BLaER1 (cell line): ENCODE measurements at regions not wholly inside any gene's neighbourhood (a gene's known extent, or its start where the extent isn't known, plus 50 kb on each side); places are given as distances from the start of the nearest gene placed in this dataset.

ENCODE experiments used
- H3K27ac ChIP-seq: shearing (Covaris generic); formaldehyde crosslinking; 2 replicates; pipeline ENCODE4 v1.8.1; 2022
- H3K27me3 ChIP-seq: shearing (Covaris generic); formaldehyde crosslinking; 2 replicates; pipeline ENCODE4 v1.8.1; 2022
- H3K36me3 ChIP-seq: shearing (Covaris generic); formaldehyde crosslinking; 2 replicates; pipeline ENCODE4 v1.8.1; 2022
- H3K4me1 ChIP-seq: shearing (Covaris generic); formaldehyde crosslinking; 2 replicates; pipeline ENCODE4 v1.8.1; 2022
- H3K4me2 ChIP-seq: shearing (Covaris generic); formaldehyde crosslinking; 2 replicates; pipeline ENCODE4 v1.8.1; 2022
- H3K4me3 ChIP-seq: shearing (Covaris generic); formaldehyde crosslinking; 2 replicates; pipeline ENCODE4 v1.8.1; 2022
- H3K9ac ChIP-seq: shearing (Covaris generic); formaldehyde crosslinking; 2 replicates; pipeline ENCODE4 v1.8.1; 2022
- H3K9me3 ChIP-seq: shearing (Covaris generic); formaldehyde crosslinking; 2 replicates; pipeline ENCODE4 v1.8.1; 2022
- H4K20me1 ChIP-seq: shearing (Covaris generic); formaldehyde crosslinking; 2 replicates; pipeline ENCODE4 v1.8.1; 2022
- Cebpa-rat ChIP-seq: shearing (Covaris generic); IDR thresholded peaks from 2 replicates; pipeline ENCODE4 v1.8.1; 2022

DNA sequence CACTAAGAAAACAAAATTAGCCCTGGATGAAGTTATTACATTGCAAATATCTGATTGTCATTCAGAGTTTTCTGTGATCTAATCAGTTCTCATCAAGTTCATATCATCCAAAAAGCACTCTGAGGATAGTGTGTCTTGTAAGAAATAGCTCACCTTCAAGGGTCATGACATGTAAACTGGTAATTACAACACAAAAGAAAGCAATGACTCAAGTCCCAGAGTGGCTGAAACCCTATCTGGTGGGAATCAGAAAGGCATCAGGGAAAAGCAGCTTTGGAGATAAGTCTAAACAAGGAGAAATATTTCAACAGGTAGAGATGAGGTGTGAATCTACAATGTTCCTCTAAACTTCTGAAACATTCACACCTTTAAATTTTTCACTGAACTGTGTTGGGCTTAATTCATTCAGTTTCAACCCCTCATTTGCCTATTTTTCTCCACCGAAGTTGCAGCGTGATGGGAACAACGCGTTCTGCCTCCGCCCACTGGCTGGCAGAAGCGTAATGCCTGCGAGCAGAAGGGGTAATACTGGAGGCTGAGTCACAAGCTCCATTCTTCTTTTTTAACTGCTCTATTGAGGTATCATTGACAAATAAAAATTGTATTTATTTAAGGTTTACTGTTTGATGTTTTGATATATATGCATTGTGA lies 155.2 kb upstream of the IPO5 start:
- no peak overlapping the region for H3K4me2 ChIP-seq
- no peaks in the 10 kb centered on the region for H3K36me3 ChIP-seq
- H4K20me1 ChIP-seq: no peaks in the 10 kb centered on the region
- no peak overlapping the region for H3K9ac ChIP-seq
- H3K4me1 ChIP-seq: no peaks in the 10 kb centered on the region
- H3K4me3 ChIP-seq: no peak overlapping the region
- peaks cover 20% of the 10 kb centered on the region for H3K9me3 ChIP-seq
- H3K27me3 ChIP-seq: no peaks in the 10 kb centered on the region
- no peak overlapping the region for H3K27ac ChIP-seq
- no peak for TF ChIP-seq Cebpa-rat

DNA sequence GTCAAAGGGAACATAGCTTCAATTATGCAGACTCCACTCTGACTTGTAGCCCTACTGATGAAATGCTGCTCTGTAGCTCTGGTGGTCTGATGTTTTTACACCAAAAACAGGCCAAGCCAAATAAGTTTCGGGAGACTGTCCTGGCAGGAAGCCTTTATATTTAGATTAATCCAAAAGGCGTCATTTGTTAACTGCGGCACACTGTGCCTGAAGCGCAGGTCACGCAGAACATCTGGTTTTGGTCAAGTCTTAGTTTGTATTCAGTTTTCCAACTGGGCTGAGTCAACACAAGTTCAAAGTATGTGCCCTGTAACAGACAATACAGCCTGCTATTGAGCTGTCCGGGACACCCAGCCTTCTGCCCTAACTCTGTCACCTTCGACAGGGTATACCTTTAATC lies 154.6 kb upstream of the IPO5 start:
- no peak overlapping the region for H3K4me2 ChIP-seq
- no peaks in the 10 kb centered on the region for H3K36me3 ChIP-seq
- H3K27ac ChIP-seq: no peak overlapping the region
- H3K4me3 ChIP-seq: no peak overlapping the region
- H3K4me1 ChIP-seq: no peaks in the 10 kb centered on the region
- no peak for TF ChIP-seq Cebpa-rat
- H4K20me1 ChIP-seq: no peaks in the 10 kb centered on the region
- H3K27me3 ChIP-seq: no peaks in the 10 kb centered on the region
- H3K9ac ChIP-seq: no peak overlapping the region
- peaks cover 15% of the 10 kb centered on the region for H3K9me3 ChIP-seq

DNA sequence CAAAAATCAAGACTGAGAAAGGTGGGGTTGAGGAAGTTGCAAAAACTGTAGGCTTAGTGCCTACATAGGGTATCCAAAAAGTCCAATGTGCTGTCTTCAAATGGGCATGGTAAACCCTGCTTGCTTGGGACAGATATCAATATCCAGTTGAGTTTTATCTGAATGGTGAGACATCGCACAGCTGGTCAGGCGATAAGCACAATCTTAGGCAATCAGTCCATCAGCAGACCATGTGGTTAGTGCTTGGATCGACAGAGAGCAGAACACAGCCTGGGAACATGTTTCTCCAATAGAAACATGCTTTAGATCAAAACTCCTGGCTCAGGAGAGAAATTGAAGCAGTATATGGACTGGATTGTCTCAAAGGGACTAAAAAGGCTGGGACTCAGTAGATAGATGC lies 151.3 kb upstream of the IPO5 start:
- no peak overlapping the region for H3K4me3 ChIP-seq
- TF ChIP-seq Cebpa-rat: no peak
- no peak overlapping the region for H3K27ac ChIP-seq
- no peak overlapping the region for H3K4me2 ChIP-seq
- no peaks in the 10 kb centered on the region for H3K36me3 ChIP-seq
- no peaks in the 10 kb centered on the region for H4K20me1 ChIP-seq
- H3K9me3 ChIP-seq: 0 out of 2 replicates have a peak, but pooled peaks cover 2% of the 10 kb centered on the region
- no peaks in the 10 kb centered on the region for H3K4me1 ChIP-seq
- H3K27me3 ChIP-seq: no peaks in the 10 kb centered on the region
- no peak overlapping the region for H3K9ac ChIP-seq

- H3K27me3 ChIP-seq: no peaks in the 10 kb centered on the region
- H3K36me3 ChIP-seq: no peaks in the 10 kb centered on the region
- no peaks in the 10 kb centered on the region for H3K9me3 ChIP-seq
- H4K20me1 ChIP-seq: no peaks in the 10 kb centered on the region
- no peak overlapping the region for H3K4me3 ChIP-seq
- H3K4me2 ChIP-seq: no peak overlapping the region
- no peak overlapping the region for H3K27ac ChIP-seq
- H3K4me1 ChIP-seq: no peaks in the 10 kb centered on the region
- no peak overlapping the region for H3K9ac ChIP-seq
- no peak for TF ChIP-seq Cebpa-rat
Observed at GRCh38 chr13:97809576-97809975, 143.9 kb upstream of the IPO5 start.

- H3K27ac ChIP-seq: no peak overlapping the region
- no peaks in the 10 kb centered on the region for H3K9me3 ChIP-seq
- no peaks in the 10 kb centered on the region for H3K4me1 ChIP-seq
- no peaks in the 10 kb centered on the region for H4K20me1 ChIP-seq
- H3K9ac ChIP-seq: no peak overlapping the region
- TF ChIP-seq Cebpa-rat: no peak
- H3K4me2 ChIP-seq: no peak overlapping the region
- H3K36me3 ChIP-seq: no peaks in the 10 kb centered on the region
- no peak overlapping the region for H3K4me3 ChIP-seq
- H3K27me3 ChIP-seq: no peaks in the 10 kb centered on the region
Observed at GRCh38 chr13:97810152-97810551, 143.3 kb upstream of the IPO5 start.

DNA sequence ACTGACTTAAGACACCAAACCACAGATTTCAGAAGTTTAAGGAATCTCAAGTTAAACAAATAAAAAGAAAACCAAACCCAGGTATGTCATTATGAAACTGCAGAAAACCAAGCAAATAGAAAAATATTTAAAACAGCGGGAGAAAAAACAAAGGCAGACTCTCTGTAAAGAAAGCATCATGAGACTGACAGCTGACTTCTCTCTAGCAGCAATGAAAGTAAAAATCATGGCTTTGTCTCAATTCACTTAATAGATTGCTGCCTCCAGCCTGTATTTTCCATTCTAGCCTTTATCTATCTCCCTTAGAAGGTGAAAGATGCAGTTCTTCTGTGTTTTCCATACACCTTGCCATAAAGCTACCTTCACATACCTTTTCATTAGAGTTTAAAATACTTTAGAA lies 131.1 kb upstream of the IPO5 start:
- H3K4me2 ChIP-seq: no peak overlapping the region
- no peak for TF ChIP-seq Cebpa-rat
- no peaks in the 10 kb centered on the region for H3K27me3 ChIP-seq
- no peaks in the 10 kb centered on the region for H3K4me1 ChIP-seq
- H3K36me3 ChIP-seq: no peaks in the 10 kb centered on the region
- no peak overlapping the region for H3K27ac ChIP-seq
- no peak overlapping the region for H3K9ac ChIP-seq
- H4K20me1 ChIP-seq: no peaks in the 10 kb centered on the region
- H3K4me3 ChIP-seq: no peak overlapping the region
- H3K9me3 ChIP-seq: no peaks in the 10 kb centered on the region

DNA sequence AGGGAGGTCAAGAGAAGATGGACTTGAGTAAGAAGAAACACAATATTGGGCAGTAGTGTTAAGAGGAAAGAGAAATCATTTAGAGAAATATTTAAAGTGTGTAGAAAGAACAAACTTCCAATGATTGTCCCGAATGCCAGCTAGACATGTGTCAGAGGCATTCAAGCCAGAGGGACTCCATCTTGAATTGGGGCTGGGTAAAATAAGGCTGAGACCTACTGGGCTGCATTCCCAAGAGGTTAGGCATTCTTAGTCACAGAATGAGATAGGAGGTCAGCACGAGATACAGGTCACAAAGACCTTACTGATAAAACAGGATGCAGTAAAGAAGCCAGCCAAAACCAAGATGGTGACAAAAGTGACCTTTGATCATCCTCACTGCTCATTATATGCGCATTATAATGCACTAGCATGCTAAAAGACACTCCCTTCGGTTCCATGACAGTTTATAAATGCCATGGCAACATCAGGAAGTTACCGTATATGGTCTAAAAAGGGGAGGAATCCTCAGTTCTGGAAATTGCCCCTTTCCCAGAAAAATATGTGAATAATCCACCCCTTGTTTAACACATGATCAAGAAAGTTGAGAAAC lies 127.0 kb upstream of the IPO5 start:
- no peak overlapping the region for H3K27ac ChIP-seq
- TF ChIP-seq Cebpa-rat: no peak
- no peaks in the 10 kb centered on the region for H3K4me1 ChIP-seq
- no peak overlapping the region for H3K9ac ChIP-seq
- H3K27me3 ChIP-seq: no peaks in the 10 kb centered on the region
- H3K4me3 ChIP-seq: no peak overlapping the region
- no peaks in the 10 kb centered on the region for H3K9me3 ChIP-seq
- no peak overlapping the region for H3K4me2 ChIP-seq
- no peaks in the 10 kb centered on the region for H4K20me1 ChIP-seq
- no peaks in the 10 kb centered on the region for H3K36me3 ChIP-seq

DNA sequence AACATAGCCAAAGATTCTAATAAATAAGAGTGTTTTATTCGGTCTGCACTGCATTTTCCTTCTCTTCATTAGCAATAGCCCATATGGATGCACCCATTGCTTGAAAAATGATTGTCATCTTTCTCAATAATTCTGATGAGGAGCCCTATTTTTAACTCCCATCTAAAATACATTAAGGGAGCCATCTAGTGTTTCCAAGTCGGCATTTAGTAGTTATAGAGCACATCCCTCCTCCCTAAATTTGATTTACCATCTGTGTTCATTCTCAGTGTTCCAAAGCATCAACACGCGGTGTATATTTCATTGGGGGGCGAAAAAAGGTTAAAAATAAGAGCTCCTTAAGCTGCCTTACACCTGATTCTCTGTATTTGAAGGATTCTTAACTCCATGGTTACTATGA lies 119.2 kb upstream of the IPO5 start:
- Histone ChIP-seq H3K27ac (no peak overlapping the region), H3K9ac (no peak overlapping the region), H4K20me1 (no peaks in the 10 kb centered on the region), H3K9me3 (no peaks in the 10 kb centered on the region), H3K4me2 (no peak overlapping the region), H3K27me3 (no peaks in the 10 kb centered on the region), H3K36me3 (no peaks in the 10 kb centered on the region), H3K4me3 (no peak overlapping the region), H3K4me1 (no peaks in the 10 kb centered on the region)
- no peak for TF ChIP-seq Cebpa-rat

DNA sequence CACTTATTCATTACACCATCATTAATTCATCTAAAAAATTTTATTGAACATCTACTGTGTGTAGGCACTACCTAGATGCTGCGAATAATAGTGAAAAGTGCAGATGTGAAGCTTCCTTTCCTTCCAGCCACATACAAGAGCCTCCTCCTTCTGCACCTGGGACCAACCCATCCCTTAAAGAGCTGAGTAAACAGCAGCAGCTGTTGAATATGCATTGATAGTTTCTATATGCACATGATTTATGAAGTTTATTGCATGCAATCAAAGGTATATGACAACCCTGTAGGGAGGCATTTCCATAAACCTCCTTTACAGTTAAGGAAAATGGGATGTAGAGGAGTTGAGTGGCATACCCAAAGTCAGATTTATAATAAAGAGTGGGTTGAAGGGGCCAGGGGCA lies 110.3 kb upstream of the IPO5 start:
- no peak for TF ChIP-seq Cebpa-rat
- no peaks in the 10 kb centered on the region for H3K36me3 ChIP-seq
- H4K20me1 ChIP-seq: no peaks in the 10 kb centered on the region
- no peaks in the 10 kb centered on the region for H3K4me1 ChIP-seq
- no peak overlapping the region for H3K27ac ChIP-seq
- H3K9ac ChIP-seq: no peak overlapping the region
- no peak overlapping the region for H3K4me3 ChIP-seq
- no peaks in the 10 kb centered on the region for H3K27me3 ChIP-seq
- no peak overlapping the region for H3K4me2 ChIP-seq
- H3K9me3 ChIP-seq: no peaks in the 10 kb centered on the region

DNA sequence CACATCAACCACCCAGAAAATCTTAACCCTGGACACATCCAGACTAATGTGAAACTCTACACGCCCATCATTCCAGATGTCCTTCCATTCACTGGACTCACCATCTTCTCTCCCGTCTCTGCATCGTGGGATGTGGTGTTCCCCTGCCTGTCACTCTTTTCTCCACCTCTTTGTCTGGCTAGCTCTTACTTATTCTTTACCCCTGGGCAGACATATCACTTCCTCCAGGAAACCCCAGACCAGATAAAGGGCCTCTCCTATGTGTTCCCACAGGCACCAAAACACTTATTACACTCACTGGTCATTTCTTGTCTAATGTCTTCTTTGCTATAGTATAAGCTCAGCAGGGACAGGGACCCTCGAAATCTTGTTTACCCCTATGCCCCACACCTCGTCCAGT lies 109.3 kb upstream of the IPO5 start:
- TF ChIP-seq Cebpa-rat: no peak
- Histone ChIP-seq H3K9ac (no peak overlapping the region), H3K4me2 (no peak overlapping the region), H4K20me1 (no peaks in the 10 kb centered on the region), H3K27me3 (no peaks in the 10 kb centered on the region), H3K9me3 (no peaks in the 10 kb centered on the region), H3K4me3 (no peak overlapping the region), H3K36me3 (no peaks in the 10 kb centered on the region), H3K4me1 (no peaks in the 10 kb centered on the region), H3K27ac (no peak overlapping the region)

GRCh38 chr13:97848886-97849285 lies 104.6 kb upstream of the IPO5 start:
- H3K9ac ChIP-seq: no peak overlapping the region
- no peaks in the 10 kb centered on the region for H3K4me1 ChIP-seq
- no peaks in the 10 kb centered on the region for H4K20me1 ChIP-seq
- H3K4me3 ChIP-seq: no peak overlapping the region
- no peaks in the 10 kb centered on the region for H3K36me3 ChIP-seq
- no peak overlapping the region for H3K27ac ChIP-seq
- no peak for TF ChIP-seq Cebpa-rat
- no peaks in the 10 kb centered on the region for H3K9me3 ChIP-seq
- H3K27me3 ChIP-seq: no peaks in the 10 kb centered on the region
- no peak overlapping the region for H3K4me2 ChIP-seq
